HG03066 (cell line): ENCODE measurements at regions not wholly inside any gene's neighbourhood (a gene's known extent, or its start where the extent isn't known, plus 50 kb on each side); places are given as distances from the start of the nearest gene placed in this dataset.
"Not testable (repeated sequence)": the region's sequence is repeated elsewhere in the genome, so short reads cannot be mapped to it uniquely, and the experiment has no call there.

Source experiments
- ATAC-seq: cut with Tn5 transposase; IDR thresholded peaks from one replicate; pipeline ENCODE4 v1.9.1; 2021; ENCODE audit warnings: low read depth; ENCODE audit not compliant: unreplicated experiment

DNA sequence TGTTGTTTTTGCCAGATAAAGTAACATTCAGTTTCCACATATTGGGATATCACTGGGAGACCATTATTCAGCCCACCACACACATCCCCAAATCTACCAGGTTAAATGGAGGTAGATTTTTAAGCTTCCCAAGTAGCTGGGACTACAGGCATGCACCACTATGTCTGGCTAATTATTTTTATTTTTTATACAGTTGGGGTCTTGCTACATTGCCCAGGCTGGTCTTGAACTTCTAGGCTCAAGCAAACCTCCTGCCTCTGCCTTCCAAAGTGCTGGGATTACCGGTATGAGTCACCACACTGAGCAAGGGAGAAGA is 96.6 kb upstream of the CHD2 start:
- no peak for ATAC-seq

DNA sequence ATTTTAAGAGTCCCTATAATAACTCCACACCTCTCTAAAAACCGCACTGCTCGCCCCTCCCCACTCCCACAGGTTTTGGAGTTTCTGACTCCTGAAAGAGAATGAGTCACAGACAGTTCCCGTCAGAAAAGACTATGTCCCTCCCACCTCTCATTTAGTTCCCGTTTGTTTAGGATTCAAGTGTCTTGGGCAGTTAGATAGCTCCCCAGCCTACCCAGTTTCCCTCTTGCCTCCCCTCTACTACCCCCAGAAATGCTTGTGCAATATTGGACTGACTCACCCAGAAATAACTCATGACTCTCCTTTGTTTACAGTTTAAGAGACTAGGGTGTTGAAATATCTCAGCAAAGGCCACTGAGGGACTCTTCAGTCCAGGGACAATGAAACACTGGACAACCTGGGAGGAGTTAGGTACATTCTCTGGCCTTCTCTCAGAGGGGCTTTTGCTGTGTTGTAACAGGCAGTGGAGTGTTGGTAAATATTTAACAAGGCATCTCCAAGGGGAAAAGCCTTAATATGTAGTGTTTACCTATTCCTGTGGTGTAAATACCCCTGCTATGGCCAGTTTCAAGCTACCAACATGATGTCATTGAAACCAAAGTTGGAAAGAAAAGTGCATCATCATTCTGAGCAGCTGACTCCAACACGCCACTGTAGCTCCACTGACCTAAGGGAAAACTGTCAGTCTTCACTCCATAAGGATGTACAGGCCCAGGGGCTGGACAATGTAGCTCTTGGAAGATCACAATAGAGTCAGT is 96.1 kb upstream of the CHD2 start:
- ATAC-seq = no peak

DNA sequence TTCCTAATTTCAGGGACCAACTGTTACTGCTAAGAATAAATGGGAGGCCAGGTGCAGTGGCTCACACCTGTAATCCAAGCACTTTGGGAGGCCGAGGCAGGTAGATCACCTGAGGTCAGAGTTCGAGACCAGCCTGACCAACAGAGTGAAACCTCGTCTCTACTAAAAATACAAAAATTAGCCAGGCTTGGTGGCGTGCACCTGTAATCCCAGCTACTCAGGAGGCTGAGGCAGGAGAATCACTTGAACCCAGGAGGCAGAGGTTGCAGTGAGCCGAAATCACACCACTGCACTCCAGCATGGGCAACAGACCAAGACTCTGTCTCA is 95.6 kb upstream of the CHD2 start:
- not testable (repeated sequence) for ATAC-seq

DNA sequence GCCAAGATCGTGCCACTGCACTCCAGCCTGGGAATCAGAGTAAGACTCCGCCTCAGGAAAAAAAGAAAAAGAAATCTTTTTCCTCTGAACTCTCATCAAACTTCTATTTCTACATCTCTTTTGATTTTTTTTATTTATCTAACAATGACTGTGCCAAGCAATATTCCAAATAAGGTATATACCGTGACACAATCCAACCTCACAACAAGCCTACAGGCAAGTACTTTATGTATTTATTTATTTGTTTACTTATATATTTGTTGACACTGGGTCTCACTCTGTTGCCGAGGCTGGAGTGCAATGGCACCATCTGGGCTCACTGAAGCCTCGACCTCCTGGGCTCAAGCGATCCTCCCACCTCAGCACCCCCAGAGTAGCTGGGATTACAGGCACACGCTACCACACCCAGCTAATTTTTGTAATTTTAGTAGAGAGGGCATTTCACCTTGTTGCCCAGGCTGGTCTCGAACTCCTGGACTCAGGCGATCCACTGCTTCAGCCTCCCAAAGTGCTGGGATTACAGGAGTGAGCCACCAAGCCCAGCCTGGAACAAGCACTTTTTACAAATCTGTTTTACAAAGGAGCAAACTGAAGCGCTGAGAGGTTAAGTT is 94.9 kb upstream of the CHD2 start:
- no peak for ATAC-seq

DNA sequence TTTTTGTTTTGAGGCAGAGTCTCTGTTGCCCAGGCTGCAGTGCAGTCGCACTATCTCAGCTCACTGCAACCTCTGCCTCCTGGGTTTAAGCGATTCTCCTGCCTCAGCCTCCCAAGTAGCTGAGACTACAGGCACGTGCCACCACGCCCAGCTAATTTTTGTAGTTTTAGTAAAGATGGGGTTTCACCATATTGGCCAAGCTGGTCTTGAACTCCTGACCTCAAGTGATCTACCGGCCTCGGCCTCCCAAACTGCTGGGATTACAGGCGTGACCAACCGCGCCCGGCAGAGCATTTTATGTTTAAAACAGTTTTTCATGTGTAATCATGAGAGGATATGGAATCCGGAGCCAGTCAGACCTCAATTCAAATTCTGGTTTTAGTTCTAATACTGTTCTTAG is 94.0 kb upstream of the CHD2 start:
- ATAC-seq = not testable (repeated sequence)

DNA sequence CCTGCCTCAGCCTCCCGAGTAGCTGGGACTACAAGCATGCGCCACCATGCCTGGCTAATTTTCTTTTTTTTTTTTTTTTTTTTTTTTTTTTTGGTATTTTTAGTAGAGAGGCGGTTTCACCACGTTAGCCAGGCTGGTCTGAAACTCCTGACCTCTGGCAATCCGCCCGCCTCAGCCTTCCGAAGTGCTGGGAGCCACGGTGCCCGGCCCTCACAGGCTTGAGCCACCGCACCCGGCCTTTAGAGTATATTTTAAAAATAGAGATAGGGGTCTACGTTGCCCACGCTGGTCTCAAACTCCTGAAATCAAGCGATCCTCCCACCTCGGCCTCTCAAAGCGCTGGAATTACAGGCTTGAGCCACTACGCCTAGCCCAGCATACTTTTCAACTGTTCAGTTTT is 93.4 kb upstream of the CHD2 start:
- no peak for ATAC-seq

DNA sequence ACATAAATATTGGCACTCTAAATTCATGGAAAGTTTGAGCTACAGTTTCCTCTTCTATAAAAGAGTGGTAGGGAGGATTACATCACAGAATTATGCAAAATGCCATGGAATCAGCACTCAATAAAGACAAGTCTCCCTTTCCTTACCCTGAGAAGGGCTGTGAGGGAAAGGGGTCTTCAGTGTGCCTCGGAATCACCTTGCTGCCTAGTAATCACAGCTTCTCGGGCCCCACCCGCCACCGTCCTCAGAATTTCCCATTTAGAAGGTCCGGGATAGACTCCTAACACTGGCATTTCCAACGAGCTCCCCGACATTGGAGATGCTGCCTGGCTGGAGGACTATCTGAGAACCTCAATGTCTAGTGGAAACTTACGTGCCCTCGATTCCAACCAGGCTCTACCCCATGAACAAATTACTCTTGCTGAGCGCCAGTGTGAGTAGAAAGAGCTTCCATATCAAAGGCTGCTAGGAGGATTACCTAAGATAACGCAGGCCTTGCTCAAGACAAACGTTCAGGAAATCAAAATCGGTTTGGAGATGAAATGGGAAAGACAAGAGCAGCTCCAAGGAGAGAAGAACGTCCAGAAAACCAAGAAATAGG is 92.1 kb upstream of the CHD2 start:
- ATAC-seq = no peak

DNA sequence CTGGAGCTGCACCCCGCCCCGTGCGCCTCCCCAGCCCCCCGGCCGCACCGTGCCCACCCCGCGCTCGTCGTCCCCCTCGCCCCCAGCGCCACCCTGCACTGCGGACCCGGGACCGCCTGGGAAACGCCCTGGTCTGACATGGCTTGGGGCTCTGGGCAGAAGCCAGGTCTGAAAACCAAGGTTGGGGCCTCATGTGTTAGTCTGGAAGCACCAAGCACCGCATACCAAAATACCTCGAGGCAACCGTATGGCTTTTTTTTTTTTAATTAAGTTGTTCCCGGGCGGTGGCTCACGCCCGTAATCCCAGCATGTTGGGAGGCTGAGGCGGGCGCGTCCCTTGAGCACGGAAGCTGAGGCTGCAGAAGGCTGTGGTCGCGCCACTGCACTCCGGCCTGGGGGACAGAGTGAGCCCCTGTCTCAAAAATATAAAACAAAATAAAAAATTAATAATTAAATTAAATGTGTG is 91.5 kb upstream of the CHD2 start:
- ATAC-seq = peak; percentile 9

DNA sequence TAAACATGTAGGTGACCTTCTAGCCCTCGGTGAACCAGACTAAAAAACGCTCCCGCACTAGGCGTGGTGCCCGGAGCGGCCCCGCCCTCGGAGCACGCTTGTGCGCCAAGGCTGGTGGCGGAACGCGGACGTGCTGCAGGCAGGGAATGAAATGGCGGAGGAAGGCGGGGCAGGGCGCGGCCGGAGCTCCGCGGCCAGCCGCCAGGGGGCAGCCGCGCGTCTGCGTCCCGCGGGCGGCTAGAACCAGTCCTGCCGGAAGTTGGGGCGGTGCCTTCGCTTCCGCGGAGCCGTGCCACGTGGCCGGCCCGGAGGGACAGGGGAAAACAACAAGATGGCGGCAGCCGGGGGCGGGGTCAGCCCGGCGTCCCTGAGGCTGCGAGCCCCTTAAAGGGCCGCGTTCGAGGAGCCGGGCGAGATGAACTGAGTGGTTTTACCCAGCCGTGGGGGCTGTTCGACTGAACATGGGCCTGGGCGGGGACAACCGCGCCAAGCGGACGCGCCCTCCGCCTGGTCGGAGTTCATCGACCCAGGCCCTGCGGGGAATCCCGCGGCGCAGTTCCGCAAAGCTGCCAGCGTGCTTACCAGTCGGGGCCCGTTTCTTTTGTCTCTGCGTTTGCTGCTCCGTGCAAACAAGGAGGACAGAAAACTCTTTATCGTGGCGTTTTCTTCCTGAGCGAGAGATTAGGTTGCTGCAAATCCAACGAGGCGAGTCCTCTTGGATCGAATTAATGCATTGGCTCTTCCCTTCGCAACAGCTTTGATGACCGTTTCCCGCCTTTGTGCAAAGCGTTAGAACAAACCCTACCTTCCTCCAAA is 90.9 kb upstream of the CHD2 start:
- ATAC-seq = peak; percentile 73

DNA sequence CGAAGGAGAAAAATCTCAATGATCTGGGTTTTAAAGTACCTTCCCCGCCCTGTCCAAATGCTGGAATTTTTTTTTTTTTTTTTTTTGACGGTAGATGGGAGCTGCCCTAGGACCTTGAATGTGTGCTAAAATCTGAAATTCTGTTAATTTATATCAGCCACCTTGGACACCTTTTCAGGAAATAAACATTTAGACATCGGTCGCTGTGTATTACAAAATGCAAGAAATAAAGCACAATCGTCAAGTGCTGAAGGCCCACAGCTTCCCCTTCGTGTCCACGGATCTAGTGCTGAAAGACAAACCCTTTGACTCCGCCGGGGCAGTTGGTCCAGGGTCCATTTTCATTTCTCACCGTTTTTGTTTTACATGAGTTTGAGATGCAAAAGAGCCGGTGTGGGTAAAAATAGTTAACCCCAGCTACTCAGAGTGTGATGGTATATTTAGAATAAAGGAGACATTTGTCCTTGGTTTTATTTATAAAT is 90.2 kb upstream of the CHD2 start:
- peak; percentile 18 for ATAC-seq

DNA sequence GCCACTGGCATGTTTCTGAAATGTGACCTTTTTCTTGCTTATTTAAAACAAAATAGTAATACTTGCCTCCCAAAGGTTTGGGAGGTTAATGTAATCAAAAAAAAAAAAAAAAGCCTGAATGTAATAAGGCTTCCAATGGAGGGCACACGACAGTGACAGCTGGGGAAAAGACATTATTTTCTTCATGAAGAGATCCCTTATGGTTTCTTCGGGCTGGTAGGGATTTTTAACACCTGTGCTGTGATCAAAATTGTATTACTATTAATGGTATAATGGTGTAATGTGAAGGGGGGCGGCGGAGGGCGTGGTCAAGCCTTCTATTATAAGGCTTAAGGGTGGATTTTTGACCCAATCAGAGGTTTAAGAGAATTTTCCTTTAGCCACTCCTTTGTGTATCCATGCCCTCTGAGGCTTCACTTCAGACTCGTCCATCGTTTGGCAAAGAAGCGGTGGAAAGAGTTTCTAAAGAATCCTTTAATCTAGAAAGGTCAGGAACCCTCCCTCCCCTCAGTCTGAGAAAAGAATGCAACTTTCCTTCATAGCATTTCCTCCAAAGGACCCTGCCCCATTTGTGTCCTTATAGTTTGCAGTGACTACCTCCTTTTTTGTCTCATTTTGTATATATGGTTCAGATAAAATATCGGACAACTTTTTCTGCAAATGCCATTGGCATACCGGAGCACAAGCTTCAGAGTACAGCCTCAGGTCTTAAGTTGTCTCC is 89.5 kb upstream of the CHD2 start:
- no peak for ATAC-seq

DNA sequence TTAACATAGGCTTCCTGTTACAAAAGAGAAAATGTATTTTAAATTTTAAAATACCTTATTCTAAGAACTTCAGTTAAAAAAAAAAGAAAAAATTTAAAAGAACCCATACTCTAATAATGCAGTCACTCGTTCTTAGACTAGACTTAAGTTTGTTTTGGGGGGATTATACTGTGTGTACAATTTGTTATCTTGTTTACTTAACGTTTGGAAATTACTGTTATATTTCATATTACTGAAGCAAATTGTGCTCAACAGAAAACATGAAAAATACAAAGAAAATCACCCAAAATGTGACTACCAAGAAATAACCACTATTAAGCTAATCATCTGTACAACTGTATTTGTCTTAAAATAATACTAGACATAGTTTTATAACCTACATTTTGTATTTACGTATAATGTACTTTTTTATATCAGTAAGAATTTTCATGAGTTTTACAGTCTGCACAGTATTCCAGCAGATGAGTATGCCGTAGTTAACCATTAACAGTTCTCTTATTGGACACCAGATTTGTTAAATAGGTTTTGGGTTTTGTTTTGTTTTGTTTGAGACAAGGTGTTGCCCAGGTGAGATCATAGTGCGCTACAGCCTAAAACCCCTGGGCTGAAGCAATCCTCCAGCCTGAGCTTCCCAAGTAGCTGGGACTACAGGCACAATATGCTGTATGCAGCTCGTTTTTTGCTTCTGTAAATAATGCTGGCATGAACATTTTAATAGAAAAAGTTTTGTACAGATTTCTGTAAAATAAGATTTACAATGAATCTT is 88.8 kb upstream of the CHD2 start:
- ATAC-seq = no peak

DNA sequence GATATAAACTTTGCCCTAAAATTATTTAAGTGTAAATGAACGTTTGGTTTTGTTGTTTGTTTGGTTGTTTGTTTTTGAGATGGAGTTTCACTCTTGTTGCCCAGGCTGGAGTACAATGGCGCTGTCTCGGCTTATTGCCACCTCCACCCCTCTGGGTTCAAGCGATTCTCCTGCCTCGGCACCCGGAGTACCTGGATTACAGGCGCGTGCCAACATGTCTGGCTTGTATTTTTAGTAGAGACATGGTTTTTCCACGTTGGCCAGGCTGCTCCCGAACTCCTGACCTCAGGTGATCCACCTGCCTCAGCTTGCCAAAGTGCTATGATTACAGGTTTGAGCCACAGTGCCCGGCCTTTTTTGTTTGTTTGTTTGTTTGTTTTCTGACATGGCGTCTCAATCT is 87.9 kb upstream of the CHD2 start:
- no peak for ATAC-seq

DNA sequence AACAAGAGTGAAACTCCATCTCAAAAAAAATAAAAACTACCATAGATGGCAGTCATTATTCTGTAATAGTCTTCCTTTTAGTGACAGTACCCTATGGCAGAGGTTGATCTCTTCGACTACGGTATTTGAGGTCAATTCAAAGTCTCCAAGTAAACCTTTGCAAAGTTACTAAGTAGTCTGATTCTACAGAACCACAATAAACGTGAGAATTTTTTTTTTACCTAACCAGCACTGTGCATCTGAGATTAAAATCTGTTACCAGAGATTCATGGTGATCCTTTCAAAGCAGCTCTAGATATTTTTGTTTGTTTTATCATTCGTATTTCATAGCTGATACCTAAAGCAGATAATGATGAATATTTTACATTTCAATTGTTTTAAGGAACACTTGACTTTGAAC is 86.6 kb upstream of the CHD2 start:
- no peak for ATAC-seq

DNA sequence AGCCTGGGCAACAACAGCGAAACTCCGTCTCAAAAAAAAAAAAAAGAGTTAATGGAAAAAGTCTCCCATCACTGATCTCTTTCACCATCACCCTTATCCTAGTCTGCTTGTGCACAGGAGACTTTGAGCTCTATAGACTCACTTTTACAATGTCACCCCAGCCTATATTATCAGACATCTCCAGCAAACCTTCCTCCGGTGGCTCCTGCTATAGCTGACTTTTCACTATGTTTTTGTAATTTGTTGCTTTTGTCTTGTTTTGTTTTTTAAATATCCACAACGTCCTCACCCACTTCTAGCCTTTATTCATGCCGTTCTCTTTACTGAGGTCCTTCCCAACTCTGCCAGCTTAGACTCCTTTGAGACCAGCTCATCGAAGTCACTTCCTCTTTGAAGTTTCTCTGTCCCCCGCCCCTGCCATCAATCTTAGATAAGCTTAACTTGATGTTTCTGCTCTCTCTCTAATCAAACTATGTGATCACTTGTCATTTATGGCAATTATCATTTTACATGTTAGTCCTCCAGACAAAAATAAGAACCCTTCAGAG is 82.7 kb upstream of the CHD2 start:
- no peak for ATAC-seq

DNA sequence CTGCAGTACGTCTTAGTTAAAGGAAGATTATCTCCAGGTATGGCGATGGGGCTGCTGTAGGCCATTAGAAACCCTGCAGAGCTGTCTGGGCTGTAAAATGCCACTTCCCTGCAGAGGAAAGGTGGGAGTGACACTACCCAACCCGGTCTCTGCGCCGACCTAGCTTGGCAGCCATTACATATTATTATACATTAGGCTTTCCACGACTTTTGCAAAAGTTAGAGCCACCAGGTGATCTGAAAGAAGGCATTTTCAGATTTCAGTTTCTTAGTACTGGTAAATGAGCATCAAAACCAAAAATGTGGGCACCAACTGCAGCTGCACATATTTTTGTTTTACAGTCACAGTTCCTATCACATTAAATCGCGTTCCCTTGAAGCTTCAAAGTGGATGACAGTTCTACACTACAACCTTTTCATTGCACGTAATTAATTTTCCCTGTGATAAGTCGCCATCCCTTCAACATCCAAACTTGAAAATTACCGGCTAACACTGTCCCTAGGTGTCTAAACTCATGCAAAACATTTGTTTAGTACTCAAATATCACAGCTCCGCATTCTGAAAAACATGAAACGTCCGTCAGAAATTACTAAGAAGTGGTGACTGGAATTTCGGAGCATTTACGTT is 81.4 kb upstream of the CHD2 start:
- no peak for ATAC-seq

DNA sequence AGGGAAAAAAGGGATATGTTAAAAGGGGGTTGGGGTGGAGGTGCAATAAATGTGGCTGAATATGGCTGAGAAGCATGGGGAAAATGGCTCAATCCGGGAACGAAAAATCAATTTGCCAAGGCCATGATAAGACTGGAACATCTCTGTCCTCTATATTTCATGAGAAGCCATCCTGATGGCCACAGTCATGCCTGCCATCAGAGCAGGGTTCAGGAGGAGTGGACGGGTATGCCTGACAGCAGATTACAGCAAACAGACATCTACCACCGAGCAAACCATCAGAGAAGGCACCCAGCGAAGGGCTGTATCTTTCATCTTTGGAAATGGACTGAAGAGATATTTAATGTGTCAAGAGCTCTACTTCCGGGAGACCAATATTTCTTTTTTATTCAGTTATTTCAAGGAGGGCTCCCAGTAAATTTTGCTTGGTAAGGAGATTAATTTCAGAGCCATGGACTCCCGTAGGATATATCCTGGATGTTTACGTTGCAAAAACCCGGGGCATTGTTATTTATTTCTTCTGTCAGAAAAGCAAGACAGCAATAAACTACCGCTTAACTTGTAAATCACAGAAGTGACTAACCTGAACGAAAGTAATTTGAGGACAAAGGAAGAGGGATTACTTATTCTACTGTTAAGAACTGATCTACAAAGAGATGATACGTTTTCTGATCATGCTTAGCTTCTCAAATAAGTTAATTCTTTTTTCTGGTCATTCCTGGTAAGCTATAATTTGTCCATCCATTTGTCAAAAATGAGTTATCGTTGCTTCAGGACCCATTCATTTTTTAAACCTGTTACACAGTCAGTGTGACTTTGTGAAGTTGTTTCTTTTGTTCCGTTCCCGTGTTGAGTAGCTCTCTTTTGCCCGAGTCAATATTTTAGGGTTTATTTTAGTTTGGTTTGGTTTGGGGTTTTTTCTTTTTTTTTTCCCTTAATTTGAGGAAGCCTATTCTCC is 80.6 kb upstream of the CHD2 start:
- ATAC-seq = no peak
